Stimulated activated CD4-positive, alpha-beta T cell treated with anti-CD3 and anti-CD28 coated beads, Interleukin-1b, Interleukin-23, amount 100 ng/mL, for 1 hour (primary cell): ENCODE measurements at regions not wholly inside any gene's neighbourhood (a gene's known extent, or its start where the extent isn't known, plus 50 kb on each side); places are given as distances from the start of the nearest gene placed in this dataset.

Source experiments
- DNase-seq, 2 donors: peaks; one replicate each; pipeline ENCODE4 v3.0.0-alpha.2; 2020; ENCODE audit warnings: low read depth in 2 of 2

GRCh38 chr20:52578559-52578958, 387.0 kb upstream of the ZFP64 start:
- DNase-seq = no peak

GRCh38 chr20:52577696-52578095, 386.1 kb upstream of the ZFP64 start:
- no peak for DNase-seq

GRCh38 chr20:52572687-52573086, 381.1 kb upstream of the ZFP64 start:
- no peak for DNase-seq

- DNase-seq = no peak
Observed at GRCh38 chr20:52569201-52569600, 377.6 kb upstream of the ZFP64 start.

GRCh38 chr20:52565614-52566013, 374.0 kb upstream of the ZFP64 start:
- no peak for DNase-seq

- DNase-seq = no peak
Observed at GRCh38 chr20:52564594-52564993, 373.0 kb upstream of the ZFP64 start.

GRCh38 chr20:52552181-52552872, 360.7 kb upstream of the ZFP64 start:
- no peak for DNase-seq

GRCh38 chr20:52542131-52542530, 350.6 kb upstream of the ZFP64 start:
- DNase-seq = no peak

GRCh38 chr20:52540509-52540908, 348.9 kb upstream of the ZFP64 start:
- no peak for DNase-seq

- DNase-seq = no peak
Observed at GRCh38 chr20:52539891-52540290, 348.3 kb upstream of the ZFP64 start.

GRCh38 chr20:52536841-52537400, 345.3 kb upstream of the ZFP64 start:
- DNase-seq = no peak

- DNase-seq = no peak
Observed at GRCh38 chr20:52536040-52536439, 344.5 kb upstream of the ZFP64 start.

GRCh38 chr20:52534616-52535015, 343.0 kb upstream of the ZFP64 start:
- DNase-seq = no peak

GRCh38 chr20:52533401-52533800, 341.8 kb upstream of the ZFP64 start:
- no peak for DNase-seq

GRCh38 chr20:52532674-52533073, 341.1 kb upstream of the ZFP64 start:
- DNase-seq = no peak

GRCh38 chr20:52530571-52530970, 339.0 kb upstream of the ZFP64 start:
- no peak for DNase-seq

GRCh38 chr20:52529826-52530225, 338.2 kb upstream of the ZFP64 start:
- DNase-seq = no peak

GRCh38 chr20:52524861-52525260, 333.3 kb upstream of the ZFP64 start:
- DNase-seq = no peak

- no peak for DNase-seq
Observed at GRCh38 chr20:52518735-52519134, 327.2 kb upstream of the ZFP64 start.

- no peak for DNase-seq
Observed at GRCh38 chr20:52515877-52516276, 324.3 kb upstream of the ZFP64 start.

- no peak for DNase-seq
Observed at GRCh38 chr20:52500157-52500556, 308.6 kb upstream of the ZFP64 start.

GRCh38 chr20:52497731-52498130, 306.2 kb upstream of the ZFP64 start:
- no peak for DNase-seq

GRCh38 chr20:52496191-52496590, 304.6 kb upstream of the ZFP64 start:
- DNase-seq = no peak

- peak in 1 of 2 donors; percentile 6 for DNase-seq
Observed at GRCh38 chr20:52494244-52494643, 302.7 kb upstream of the ZFP64 start.
